ENCODE measurements at regions not wholly inside any gene's neighbourhood (a gene's known extent, or its start where the extent isn't known, plus 50 kb on each side); places are given as distances from the start of the nearest gene placed in this dataset.
A peak's percentile ranks its signal among the peaks of the same experiment; 100 is the strongest.

- peak in 1 of 3 experiments; percentile 1 for DNase-seq
These were observed 246.1 kb downstream of the KLF6 start for GRCh38 chr10:3538656-3539531.

- no peak for DNase-seq
These were observed 246.7 kb downstream of the KLF6 start for GRCh38 chr10:3538291-3538655.

- peak in 2 of 3 experiments; percentile 17 to 59 for DNase-seq
These were observed 247.5 kb downstream of the KLF6 start for GRCh38 chr10:3537518-3537917.

GRCh38 chr10:3535001-3535400 is 250.0 kb downstream of the KLF6 start:
- no peak for DNase-seq

- DNase-seq, result no peak
These were observed 250.6 kb downstream of the KLF6 start for GRCh38 chr10:3534433-3534832.

- DNase-seq, result no peak
These were observed 251.7 kb downstream of the KLF6 start for GRCh38 chr10:3533296-3533695.

GRCh38 chr10:3532644-3533043 is 252.4 kb downstream of the KLF6 start:
- no peak for DNase-seq

GRCh38 chr10:3531670-3532069 is 253.3 kb downstream of the KLF6 start:
- no peak for DNase-seq

GRCh38 chr10:3530783-3531645 is 254.0 kb downstream of the KLF6 start:
- DNase-seq, result no peak

GRCh38 chr10:3530346-3530745 is 254.7 kb downstream of the KLF6 start:
- no peak for DNase-seq

GRCh38 chr10:3529691-3530090 is 255.3 kb downstream of the KLF6 start:
- DNase-seq, result no peak

GRCh38 chr10:3528823-3529403 is 256.1 kb downstream of the KLF6 start:
- no peak for DNase-seq

GRCh38 chr10:3528271-3528670 is 256.7 kb downstream of the KLF6 start:
- DNase-seq, result no peak

GRCh38 chr10:3527869-3528268 is 257.1 kb downstream of the KLF6 start:
- no peak for DNase-seq

- no peak for DNase-seq
These were observed 258.1 kb downstream of the KLF6 start for GRCh38 chr10:3526727-3527501.

- DNase-seq, result no peak
These were observed 259.1 kb downstream of the KLF6 start for GRCh38 chr10:3525832-3526449.

GRCh38 chr10:3524086-3524960 is 260.7 kb downstream of the KLF6 start:
- DNase-seq, result no peak

GRCh38 chr10:3523309-3524050 is 261.5 kb downstream of the KLF6 start:
- no peak for DNase-seq

- no peak for DNase-seq
These were observed 268.1 kb downstream of the KLF6 start for GRCh38 chr10:3516923-3517255.

- no peak for DNase-seq
These were observed 268.6 kb downstream of the KLF6 start for GRCh38 chr10:3516234-3516922.
